ENCODE measurements at regions not wholly inside any gene's neighbourhood (a gene's known extent, or its start where the extent isn't known, plus 50 kb on each side); places are given as distances from the start of the nearest gene placed in this dataset.

- no peak for TF ChIP-seq POLR2A (IDR thresholded peaks at IDR 0.05; ENCODE audit: low read depth, low read length)
- no peak for TF ChIP-seq LARP7 (IDR thresholded peaks at IDR 0.05)
- no peak for TF ChIP-seq CTCF (IDR thresholded peaks at IDR 0.05 in 2 of 3, conservative IDR thresholded peaks at IDR 0.05 in 1 of 3; ENCODE audit: control insufficient read depth in 2 of 3, extremely low read depth in 1 of 3, insufficient read depth in 1 of 3, low read depth in 3 of 3, low read length in 3 of 3)
- no peak for TF ChIP-seq FOXM1 (IDR thresholded peaks at IDR 0.05; ENCODE audit: low read depth, low read length)
Measured at GRCh38 chr15:47266566-47266965, 450.7 kb upstream of the SEMA6D start.

All from GM12878 (cell line).